PC-3 (cell line): ENCODE measurements at regions not wholly inside any gene's neighbourhood (a gene's known extent, or its start where the extent isn't known, plus 50 kb on each side); places are given as distances from the start of the nearest gene placed in this dataset.

Experiments used
- ATAC-seq: fragments of 200-7000 bp; cut with Tn5 transposase; 2 replicates; pipeline ENCODE4 v1.9.1; 2020; ENCODE audit warnings: mild to moderate bottlenecking, moderate library complexity
- BruUV-seq: library from RNA; stranded (reverse); fragments of 400-500 nt; replicated peaks from 2 replicates; lab custom pipeline; 2021; lab: Mats Ljungman, UMichigan
- CTCF ChIA-PET: fragments of 300-600 bp; sonication (Branson Sonifier 250); formaldehyde crosslinking; loops from one replicate; lab custom pipeline; 2022; ENCODE audit warnings: antibody characterized with exemption; lab: Charles Lee
- POLR2A ChIA-PET: fragments of 300-600 bp; sonication (Branson Sonifier 250); formaldehyde crosslinking; loops from one replicate; lab custom pipeline; 2022; ENCODE audit warnings: antibody characterized with exemption; ENCODE audit not compliant: unreplicated experiment; lab: Charles Lee
- DNase-seq: peaks from one replicate; pipeline ENCODE4 v3.0.0-alpha.2; 2015
- H2AFZ ChIP-seq: fragments of 300-600 bp; sonication (generic); 2 replicates; pipeline ENCODE4 v1.6.0; 2016; ENCODE audit warnings: antibody characterized with exemption, low read length
- H3F3A ChIP-seq: fragments of 300-600 bp; sonication (generic); one replicate; pipeline ENCODE4 v1.6.0; 2017; ENCODE audit warnings: antibody characterized with exemption, low read length, control low read depth, mild to moderate bottlenecking; ENCODE audit not compliant: unreplicated experiment
- H3K27ac ChIP-seq: fragments of 300-600 bp; sonication (generic); 2 replicates; pipeline ENCODE4 v1.5.1; 2016; ENCODE audit warnings: mild to moderate bottlenecking, low read length
- H3K27me3 ChIP-seq: fragments of 300-600 bp; sonication (generic); 2 replicates; pipeline ENCODE4 v1.6.1; 2016; ENCODE audit warnings: low read length, mixed read lengths
- H3K36me3 ChIP-seq: fragments of 300-600 bp; sonication (generic); 2 replicates; pipeline ENCODE4 v1.6.1; 2016; ENCODE audit warnings: low read depth, mixed run types, low read length, mixed read lengths
- H3K4me1 ChIP-seq: fragments of 300-600 bp; sonication (generic); 2 replicates; pipeline ENCODE4 v1.5.1; 2016; ENCODE audit warnings: low read length; ENCODE audit not compliant: insufficient read depth
- H3K4me2 ChIP-seq: fragments of 300-600 bp; sonication (generic); 2 replicates; pipeline ENCODE4 v1.6.0; 2016; ENCODE audit warnings: low read length
- H3K4me3 ChIP-seq: fragments of 300-600 bp; sonication (generic); 2 replicates; pipeline ENCODE4 v1.5.1; 2016; ENCODE audit warnings: mild to moderate bottlenecking, low read length, mixed read lengths
- H3K79me2 ChIP-seq: fragments of 300-600 bp; sonication (generic); 2 replicates; pipeline ENCODE4 v1.6.1; 2017; ENCODE audit warnings: low read length, mixed read lengths
- H3K9ac ChIP-seq: fragments of 300-600 bp; sonication (generic); 2 replicates; pipeline ENCODE4 v1.6.0; 2016; ENCODE audit warnings: mild to moderate bottlenecking, low read length
- H3K9me2 ChIP-seq: fragments of 300-600 bp; sonication (generic); replicated peaks from 2 replicates; pipeline ENCODE4 v1.6.1; 2016; ENCODE audit warnings: mixed run types, low read length, mixed read lengths
- H3K9me3 ChIP-seq: fragments of 300-600 bp; sonication (generic); 2 replicates; pipeline ENCODE4 v1.6.1; 2016; ENCODE audit warnings: low read length, mixed read lengths
- H4K20me1 ChIP-seq: fragments of 300-600 bp; sonication (generic); 2 replicates; pipeline ENCODE4 v1.6.1; 2016; ENCODE audit warnings: low read length, mixed read lengths
- CTCF ChIP-seq: fragments of 300-600 bp; sonication (generic); conservative IDR thresholded peaks from 2 replicates; pipeline ENCODE4 v1.5.1; 2017; ENCODE audit warnings: antibody characterized with exemption, low read depth, mild to moderate bottlenecking, low read length
- EZH2 ChIP-seq: fragments of 300-600 bp; sonication (generic); IDR thresholded peaks from one replicate; pipeline ENCODE4 v1.6.1; 2017; ENCODE audit warnings: antibody characterized with exemption, mild to moderate bottlenecking, low read length; ENCODE audit not compliant: unreplicated experiment
- EZH2phosphoT487 ChIP-seq: fragments of 300-600 bp; sonication (generic); IDR thresholded peaks from 2 replicates; pipeline ENCODE4 v1.6.1; 2018; ENCODE audit warnings: mild to moderate bottlenecking, antibody characterized with exemption, low read length, borderline replicate concordance
- intact Hi-C: fragments of 100-400 bp; cut with micrococcal nuclease; formaldehyde crosslinking; loops from 2 replicates; pipeline ENCODE4 v1.9.0; 2023

- Histone ChIP-seq H3K79me2 (no peaks in the 10 kb centered on the region), H3K9ac (no peak overlapping the region), H3F3A (no peaks in the 10 kb centered on the region), H4K20me1 (no peaks in the 10 kb centered on the region), H3K9me3 (no peaks in the 10 kb centered on the region), H3K4me1 (no peaks in the 10 kb centered on the region), H3K4me3 (no peak overlapping the region), H2AFZ (no peak overlapping the region), H3K4me2 (no peak overlapping the region), H3K36me3 (no peaks in the 10 kb centered on the region), H3K9me2 (no peaks in the 10 kb centered on the region), H3K27ac (no peak overlapping the region), H3K27me3 (no peaks in the 10 kb centered on the region)
- BruUV-seq: no TSS peak
- intact Hi-C loops: no loop called here
- ChIA-PET CTCF (no interaction called here), POLR2A (no interaction called here)
- TF ChIP-seq EZH2 (no peak), EZH2phosphoT487 (no peak), CTCF (no peak)
- ATAC-seq: no peak
- no peak for DNase-seq
Observed at GRCh38 chr13:76758257-76758656, 127.9 kb downstream of the KCTD12 start.

GRCh38 chr13:76756451-76756850, 129.8 kb downstream of the KCTD12 start:
- DNase-seq: no peak
- H3K9me3 ChIP-seq: no peaks in the 10 kb centered on the region
- ChIA-PET CTCF (no interaction called here), POLR2A (interaction anchor here (0.6 kb wide), 1 partner anchor 40 kb away, joined by 3 read pairs; no protein-coding TSS in a partner anchor)
- no peak overlapping the region for H3K4me3 ChIP-seq
- H3K9me2 ChIP-seq: no peaks in the 10 kb centered on the region
- no peaks in the 10 kb centered on the region for H3F3A ChIP-seq
- ATAC-seq: no peak
- intact Hi-C loops: no loop called here
- TF ChIP-seq EZH2phosphoT487: no peak
- no peak for TF ChIP-seq EZH2
- TF ChIP-seq CTCF: no peak
- no peak overlapping the region for H2AFZ ChIP-seq
- H3K9ac ChIP-seq: no peak overlapping the region
- no peak overlapping the region for H3K27ac ChIP-seq
- H4K20me1 ChIP-seq: no peaks in the 10 kb centered on the region
- no peaks in the 10 kb centered on the region for H3K79me2 ChIP-seq
- no peaks in the 10 kb centered on the region for H3K4me1 ChIP-seq
- H3K4me2 ChIP-seq: no peak overlapping the region
- no peaks in the 10 kb centered on the region for H3K27me3 ChIP-seq
- no peaks in the 10 kb centered on the region for H3K36me3 ChIP-seq
- no TSS peak for BruUV-seq

GRCh38 chr13:76754414-76754813, 131.8 kb downstream of the KCTD12 start:
- H2AFZ ChIP-seq: no peak overlapping the region
- TF ChIP-seq CTCF (no peak), EZH2 (no peak), EZH2phosphoT487 (no peak)
- no peak overlapping the region for H3K9ac ChIP-seq
- no peaks in the 10 kb centered on the region for H3K79me2 ChIP-seq
- no peaks in the 10 kb centered on the region for H3K9me2 ChIP-seq
- no peak overlapping the region for H3K4me2 ChIP-seq
- H3K27me3 ChIP-seq: no peaks in the 10 kb centered on the region
- no peak for ATAC-seq
- no peak overlapping the region for H3K27ac ChIP-seq
- H3F3A ChIP-seq: no peaks in the 10 kb centered on the region
- no TSS peak for BruUV-seq
- CTCF ChIA-PET: no interaction called here
- no peaks in the 10 kb centered on the region for H3K36me3 ChIP-seq
- H3K4me1 ChIP-seq: no peaks in the 10 kb centered on the region
- intact Hi-C loops: no loop called here
- H4K20me1 ChIP-seq: no peaks in the 10 kb centered on the region
- no peak for DNase-seq
- H3K9me3 ChIP-seq: no peaks in the 10 kb centered on the region
- POLR2A ChIA-PET: no interaction called here
- no peak overlapping the region for H3K4me3 ChIP-seq
